Kidney epithelial cell (primary cell): ENCODE measurements at regions not wholly inside any gene's neighbourhood (a gene's known extent, or its start where the extent isn't known, plus 50 kb on each side); places are given as distances from the start of the nearest gene placed in this dataset.

Experiments used
- DNase-seq: peaks from one replicate; pipeline ENCODE4 v3.0.0-alpha.2; 2010; ENCODE audit warnings: low read depth
- H3K27me3 ChIP-seq: 2 replicates; pipeline ENCODE4 v1.6.0; 2011; ENCODE audit warnings: low read length; ENCODE audit not compliant: control insufficient read depth, insufficient read depth
- H3K36me3 ChIP-seq: 2 replicates; pipeline ENCODE4 v1.5.1; 2011; ENCODE audit warnings: low read length; ENCODE audit not compliant: control insufficient read depth, insufficient read depth
- H3K4me3 ChIP-seq: 2 replicates; pipeline ENCODE4 v1.5.1; 2011; ENCODE audit warnings: low read depth, mild to moderate bottlenecking, control low read depth, low read length
- CTCF ChIP-seq: IDR thresholded peaks from 2 replicates; pipeline ENCODE4 v1.5.1; 2011; ENCODE audit warnings: mild to moderate bottlenecking, moderate library complexity, low read length, control low read depth, inconsistent platforms; ENCODE audit not compliant: insufficient read depth, poor library complexity, severe bottlenecking

DNA sequence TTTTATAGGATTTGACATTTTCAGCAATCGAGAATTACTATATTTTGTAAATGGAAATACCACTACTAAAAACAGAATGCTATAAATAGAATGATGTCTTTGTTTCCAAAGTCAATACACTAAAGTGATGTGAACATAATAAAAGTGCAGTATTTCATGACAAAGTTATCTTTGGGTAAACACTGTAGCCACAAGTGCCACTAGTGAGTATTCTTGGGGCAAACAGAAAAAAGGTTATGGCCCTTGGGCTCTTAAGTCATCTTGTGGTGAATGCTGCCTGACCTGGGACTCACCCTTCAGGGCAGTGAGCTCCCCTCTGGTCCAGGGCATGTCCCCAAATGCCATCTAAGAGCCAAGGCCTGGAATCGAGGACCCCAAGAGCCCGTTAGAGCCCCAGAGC lies 99.2 kb upstream of the KYNU start:
- H3K36me3 ChIP-seq, result no peaks in the 10 kb centered on the region
- TF ChIP-seq CTCF, result no peak

DNA sequence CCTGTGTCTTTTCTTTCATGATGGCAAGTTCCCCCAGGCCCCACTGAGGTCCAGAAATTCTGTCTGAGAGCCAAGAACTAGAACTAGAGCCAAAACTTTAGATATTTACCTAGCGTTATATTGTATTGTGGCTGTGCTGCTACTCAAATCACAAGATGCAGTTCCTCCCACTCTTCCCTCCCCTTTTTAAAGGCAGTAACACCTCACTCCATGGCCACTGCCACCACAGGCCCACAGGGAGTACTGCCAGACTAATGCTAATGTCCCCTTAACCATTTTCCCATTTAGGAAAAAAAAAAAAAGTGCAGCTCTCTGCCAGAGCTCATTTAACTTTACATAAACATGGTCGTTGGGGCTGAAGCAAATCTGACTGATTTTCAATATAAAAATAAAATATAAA lies 99.7 kb upstream of the KYNU start:
- DNase-seq, result no peak
- no peaks in the 10 kb centered on the region for H3K27me3 ChIP-seq
- TF ChIP-seq CTCF, result no peak
- H3K36me3 ChIP-seq, result no peaks in the 10 kb centered on the region
- H3K4me3 ChIP-seq, result no peak overlapping the region

More for the DNA sequence above, 99.2 kb upstream of the KYNU start:
- no peaks in the 10 kb centered on the region for H3K27me3 ChIP-seq
- no peak overlapping the region for H3K4me3 ChIP-seq
- no peak for DNase-seq

DNA sequence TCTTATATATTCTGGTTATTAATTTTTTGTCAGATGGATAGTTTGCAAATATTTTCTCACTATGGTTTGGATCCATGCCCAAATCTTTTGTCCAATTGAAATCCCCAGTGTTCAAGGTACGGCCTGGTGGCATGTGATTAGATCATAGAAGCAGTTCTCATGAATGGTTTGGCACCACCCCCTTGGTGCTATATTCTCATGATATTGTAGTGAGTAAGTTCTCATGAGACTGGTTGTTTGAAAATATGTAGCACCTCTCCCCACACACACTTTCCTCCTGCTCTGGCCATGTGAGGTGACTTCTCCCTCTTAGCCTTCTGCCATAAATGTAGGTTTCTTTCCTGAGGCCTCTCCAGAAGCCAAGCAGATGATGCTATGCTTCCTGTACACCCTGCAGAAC lies 107.7 kb upstream of the KYNU start:
- H3K4me3 ChIP-seq, result no peak overlapping the region
- DNase-seq, result no peak
- TF ChIP-seq CTCF, result no peak
- no peaks in the 10 kb centered on the region for H3K27me3 ChIP-seq
- no peaks in the 10 kb centered on the region for H3K36me3 ChIP-seq

DNA sequence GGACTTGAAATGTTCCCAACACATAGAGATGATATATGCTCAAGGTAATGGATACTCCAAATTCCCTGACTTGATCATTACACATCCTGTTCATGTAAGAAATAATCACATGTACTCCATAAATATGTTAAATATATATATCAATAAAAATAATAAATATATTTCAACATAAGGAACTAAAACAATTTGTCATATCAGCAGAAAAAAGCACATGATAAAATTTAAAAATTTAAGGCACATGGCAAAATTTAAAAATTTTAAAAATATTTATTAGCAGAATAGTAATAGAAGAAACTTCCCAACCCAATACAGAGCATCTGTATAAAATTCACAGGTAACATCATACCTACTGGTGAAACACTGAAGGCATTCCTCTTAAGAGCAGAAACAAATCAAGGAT lies 109.6 kb upstream of the KYNU start:
- DNase-seq, result no peak
- no peak overlapping the region for H3K4me3 ChIP-seq
- TF ChIP-seq CTCF, result no peak
- no peaks in the 10 kb centered on the region for H3K36me3 ChIP-seq
- no peaks in the 10 kb centered on the region for H3K27me3 ChIP-seq

- no peak for DNase-seq
- Histone ChIP-seq H3K36me3 (no peaks in the 10 kb centered on the region), H3K27me3 (no peaks in the 10 kb centered on the region), H3K4me3 (no peak overlapping the region)
- TF ChIP-seq CTCF, result no peak
Observed at GRCh38 chr2:142758973-142759372, 118.5 kb upstream of the KYNU start.

GRCh38 chr2:142757111-142757510 lies 120.4 kb upstream of the KYNU start:
- Histone ChIP-seq H3K27me3 (no peaks in the 10 kb centered on the region), H3K36me3 (no peaks in the 10 kb centered on the region), H3K4me3 (no peak overlapping the region)
- no peak for TF ChIP-seq CTCF
- no peak for DNase-seq
